H1 (cell line): ENCODE measurements at regions not wholly inside any gene's neighbourhood (a gene's known extent, or its start where the extent isn't known, plus 50 kb on each side); places are given as distances from the start of the nearest gene placed in this dataset.

Experiments
- CTCF ChIA-PET: fragments of 300-600 bp; sonication (Branson Sonifier 250); formaldehyde crosslinking; loops from one replicate; lab custom pipeline; 2021; ENCODE audit not compliant: partially characterized antibody; lab: Charles Lee
- POLR2A ChIA-PET: fragments of 300-600 bp; sonication (Branson Sonifier 250); formaldehyde crosslinking; loops from one replicate; lab custom pipeline; 2021; ENCODE audit warnings: inconsistent platforms; ENCODE audit not compliant: partially characterized antibody; lab: Charles Lee
- DNase-seq, 2 experiments: peaks; one replicate each; pipeline versions ENCODE4 v3.0.0 to v3.0.0-alpha.2; 2010 to 2022; ENCODE audit warnings: low spot score in 2 of 2, low read depth in 1 of 2, mixed read lengths in 1 of 2
- FAIRE-seq: peaks from 2 replicates; lab custom pipeline; 2011; peaks lifted over from hg19 to GRCh38; lab: Jason Lieb, UNC
- H2AFZ ChIP-seq: 2 replicates; pipeline ENCODE4 v1.8.1; 2012; ENCODE audit warnings: low read length, inconsistent platforms
- H2AK5ac ChIP-seq: 2 replicates; pipeline ENCODE4 v1.6.1; 2013; ENCODE audit warnings: low read depth, low read length
- H2BK120ac ChIP-seq: replicated peaks from 2 replicates; pipeline ENCODE3; 2013; ENCODE audit warnings: low read depth, low read length, inconsistent platforms
- H2BK12ac ChIP-seq: 2 replicates; pipeline ENCODE4 v1.6.1; 2013; ENCODE audit warnings: low read depth, low read length
- H2BK15ac ChIP-seq: 2 replicates; pipeline ENCODE4 v1.6.1; 2013; ENCODE audit warnings: low read length
- H2BK20ac ChIP-seq: 2 replicates; pipeline ENCODE4 v1.6.1; 2013; ENCODE audit warnings: low read length
- H2BK5ac ChIP-seq: 2 replicates; pipeline ENCODE4 v1.6.1; 2013; ENCODE audit warnings: low read depth, low read length
- H3K14ac ChIP-seq: 2 replicates; pipeline ENCODE4 v1.6.1; 2013; ENCODE audit warnings: inconsistent platforms; ENCODE audit not compliant: insufficient read length
- H3K18ac ChIP-seq: 2 replicates; pipeline ENCODE4 v1.6.1; 2013; ENCODE audit warnings: low read length; ENCODE audit errors: extremely low read depth
- H3K23ac ChIP-seq: 2 replicates; pipeline ENCODE4 v1.6.1; 2013; ENCODE audit warnings: inconsistent platforms; ENCODE audit not compliant: insufficient read length
- H3K23me2 ChIP-seq: 2 replicates; pipeline ENCODE4 v1.6.1; 2013; ENCODE audit warnings: low read depth, low read length
- H3K27ac ChIP-seq: 2 replicates; pipeline ENCODE4 v1.6.1; 2011; ENCODE audit warnings: low read depth, low read length, inconsistent platforms
- H3K27me3 ChIP-seq, 4 experiments: replicated peaks in 1 of 4; 1 replicate in 1 of 4; 2 replicates in 3 of 4; pipeline versions ENCODE4 v1.6.1 to v1.8.1; 2011 to 2013; ENCODE audit warnings: low read length in 3 of 4, mild to moderate bottlenecking in 3 of 4, inconsistent platforms in 2 of 4, mixed read lengths in 2 of 4, moderate library complexity in 1 of 4; ENCODE audit not compliant: control insufficient read depth in 3 of 4, insufficient read depth in 3 of 4; ENCODE audit errors: extremely low read depth in 1 of 4
- H3K36me3 ChIP-seq, 4 experiments: 2 replicates each; pipeline versions ENCODE4 v1.6.1 to v1.8.1; 2011 to 2013; ENCODE audit warnings: mild to moderate bottlenecking in 4 of 4, low read length in 3 of 4, moderate library complexity in 2 of 4, control low read depth in 1 of 4, inconsistent platforms in 1 of 4; ENCODE audit not compliant: insufficient read depth in 4 of 4, control insufficient read depth in 2 of 4
- H3K4ac ChIP-seq: replicated peaks from 2 replicates; pipeline ENCODE3; 2013; ENCODE audit warnings: low read length, low read depth, mixed read lengths, inconsistent platforms; ENCODE audit not compliant: insufficient read length
- H3K4me1 ChIP-seq, 4 experiments: replicated peaks in 1 of 4; 1 replicate in 1 of 4; 2 replicates in 3 of 4; pipeline versions ENCODE4 v1.6.1 to v1.8.1; 2011 to 2013; ENCODE audit warnings: low read length in 3 of 4, inconsistent platforms in 2 of 4, mixed read lengths in 1 of 4; ENCODE audit not compliant: insufficient read depth in 4 of 4, control insufficient read depth in 3 of 4
- H3K4me2 ChIP-seq, 2 experiments: 2 replicates each; pipeline versions ENCODE4 v1.6.1 to v1.8.1; 2011 to 2013; ENCODE audit warnings: low read depth in 2 of 2, low read length in 2 of 2, control low read depth in 1 of 2, inconsistent platforms in 1 of 2, mild to moderate bottlenecking in 1 of 2; ENCODE audit not compliant: insufficient read depth in 1 of 2
- H3K4me3 ChIP-seq, 4 experiments: fragments of 200-600, 300-600 bp in 1 of 4; sonication (generic), shearing (Covaris generic), sonication (Bioruptor Twin) in 1 of 4; 2 replicates each; pipeline versions ENCODE4 v1.5.1 to v1.8.1; 2011 to 2016; ENCODE audit warnings: low read length in 4 of 4, low read depth in 3 of 4, control low read depth in 2 of 4, inconsistent platforms in 2 of 4, mild to moderate bottlenecking in 2 of 4, mixed read lengths in 1 of 4, moderate library complexity in 1 of 4; ENCODE audit not compliant: insufficient read depth in 2 of 4; ENCODE audit errors: extremely low read depth in 1 of 4
- H3K56ac ChIP-seq: replicated peaks from 2 replicates; pipeline ENCODE3; 2013; ENCODE audit warnings: low read depth, mild to moderate bottlenecking, mixed read lengths, low read length, inconsistent platforms; ENCODE audit not compliant: insufficient read length
- H3K79me1 ChIP-seq: 2 replicates; pipeline ENCODE4 v1.6.1; 2013; ENCODE audit warnings: low read depth, low read length, control low read depth
- H3K79me2 ChIP-seq, 2 experiments: 2 replicates each; pipeline versions ENCODE4 v1.6.1 to v1.8.1; 2012 to 2013; ENCODE audit warnings: low read length in 2 of 2, mild to moderate bottlenecking in 2 of 2, inconsistent platforms in 1 of 2; ENCODE audit not compliant: insufficient read depth in 2 of 2, control insufficient read depth in 1 of 2
- H3K9ac ChIP-seq, 4 experiments: replicated peaks in 1 of 4; 1 replicate in 1 of 4; 2 replicates in 3 of 4; pipeline versions ENCODE4 v1.6.1 to v1.8.1; 2011 to 2013; ENCODE audit warnings: low read depth in 3 of 4, low read length in 3 of 4, control low read depth in 2 of 4, mild to moderate bottlenecking in 2 of 4, moderate library complexity in 2 of 4, inconsistent platforms in 1 of 4; ENCODE audit errors: extremely low read depth in 1 of 4
- H3K9me3 ChIP-seq, 2 experiments: 2 replicates each; pipeline versions ENCODE4 v1.6.1 to v1.8.1; 2012 to 2013; ENCODE audit warnings: mild to moderate bottlenecking in 2 of 2, moderate library complexity in 2 of 2, control low read depth in 1 of 2, inconsistent platforms in 1 of 2, low read depth in 1 of 2, low read length in 1 of 2, mixed read lengths in 1 of 2; ENCODE audit not compliant: insufficient read depth in 2 of 2
- H4K20me1 ChIP-seq, 2 experiments: replicated peaks in 1 of 2; 2 replicates each; pipeline versions ENCODE3 to v1.8.1; 2011 to 2013; ENCODE audit warnings: inconsistent platforms in 2 of 2, low read length in 2 of 2, mild to moderate bottlenecking in 1 of 2; ENCODE audit not compliant: insufficient read depth in 2 of 2, control insufficient read depth in 1 of 2
- H4K5ac ChIP-seq: 2 replicates; pipeline ENCODE4 v1.6.1; 2013; ENCODE audit warnings: low read length, low read depth, mixed read lengths, inconsistent platforms; ENCODE audit not compliant: insufficient read length
- H4K8ac ChIP-seq: 2 replicates; pipeline ENCODE4 v1.8.0; 2013; ENCODE audit warnings: mild to moderate bottlenecking, moderate library complexity, low read length, inconsistent platforms; ENCODE audit not compliant: insufficient read depth; ENCODE audit errors: extremely low read depth
- H4K91ac ChIP-seq: replicated peaks from 2 replicates; pipeline ENCODE3; 2013; ENCODE audit warnings: low read length, mixed read lengths, inconsistent platforms; ENCODE audit not compliant: insufficient read length
- ASH2L ChIP-seq: fragments of 200-600, 300-600 bp; sonication (generic); IDR thresholded peaks from one replicate; pipeline ENCODE4 v1.7.1; 2017; ENCODE audit warnings: low read length
- CTBP2 ChIP-seq: IDR thresholded peaks from 2 replicates; pipeline ENCODE4 v1.7.0; 2011; ENCODE audit warnings: borderline replicate concordance, mild to moderate bottlenecking, moderate library complexity, mixed read lengths, low read length; ENCODE audit not compliant: insufficient read depth, insufficient read length
- SIRT6 ChIP-seq: IDR thresholded peaks from one replicate; pipeline ENCODE4 v1.7.1; 2012; ENCODE audit warnings: low read length, inconsistent platforms
- SRF ChIP-seq: IDR thresholded peaks from 2 replicates; pipeline ENCODE4 v1.6.1; 2011; ENCODE audit warnings: mild to moderate bottlenecking, low read depth, low read length, moderate library complexity
- TAF7 ChIP-seq: optimal IDR thresholded peaks from 2 replicates; pipeline ENCODE3; 2011; ENCODE audit warnings: low read depth, mild to moderate bottlenecking, inconsistent platforms, low read length, moderate library complexity, borderline replicate concordance
- WGBS, 2 experiments: shearing (Covaris generic) in 1 of 2; methylation state at CpG; one replicate each; pipeline versions ENCODE4 v1.1.6 to v1.1.7; 2013 to 2015; ENCODE audit warnings: low lambda C conversion rate in 2 of 2, mixed read lengths in 2 of 2, inconsistent platforms in 1 of 2, low coverage in 1 of 2, missing lambda C conversion rate in 1 of 2; ENCODE audit not compliant: insufficient replicate concordance in 2 of 2, insufficient coverage in 1 of 2, insufficient read length in 1 of 2; ENCODE audit errors: extremely low coverage in 1 of 2, missing lambda C conversion rate in 1 of 2; 5-methylcytosine and 5-hydroxymethylcytosine counted together

GRCh38 chr5:148740079-148740858 is 85.9 kb upstream of the HTR4 start:
- Histone ChIP-seq H2BK5ac (no peak overlapping the region), H3K23ac (no peak overlapping the region), H3K56ac (no peak overlapping the region), H3K27ac (no peak overlapping the region), H2BK120ac (no peak overlapping the region), H3K4ac (no peak overlapping the region), H4K8ac (no peak overlapping the region), H4K5ac (no peak overlapping the region), H4K91ac (no peak overlapping the region), H3K4me3 (no peak overlapping the region), H3K4me2 (no peak overlapping the region), H2AFZ (no peak overlapping the region), H3K9me3 (no peaks in the 10 kb centered on the region), H3K4me1 (no peaks in the 10 kb centered on the region), H3K36me3 (no peaks in the 10 kb centered on the region), H3K23me2 (no peaks in the 10 kb centered on the region), H3K79me1 (no peaks in the 10 kb centered on the region), H4K20me1 (no peaks in the 10 kb centered on the region), H2BK20ac (no peak overlapping the region), H3K27me3 (no peaks in the 10 kb centered on the region), H3K9ac (no peak overlapping the region), H2BK15ac (no peak overlapping the region), H2BK12ac (no peak overlapping the region), H3K79me2 (no peaks in the 10 kb centered on the region), H3K18ac (no peak overlapping the region), H2AK5ac (no peak overlapping the region), H3K14ac (no peak overlapping the region)
- ChIA-PET POLR2A (no interaction called here), CTCF (interaction anchor here (0.6 to 24.0 kb wide), 49 partner anchors 8 to 565 kb away, joined by 3 to 444 read pairs (median 5); no protein-coding TSS in a partner anchor)
- FAIRE-seq (no peak), DNase-seq (no peak)
- 86% methylated on average over 8 of the region's 8 CpGs; no CpG with 5 or more reads in 1 of the 2 experiments for WGBS, 2 experiments
- no peak for TF ChIP-seq SIRT6
- no peak for TF ChIP-seq CTBP2
- TF ChIP-seq SRF, result no peak
- TF ChIP-seq ASH2L, result no peak
- TF ChIP-seq TAF7, result no peak
